ENCODE measurements at regions not wholly inside any gene's neighbourhood (a gene's known extent, or its start where the extent isn't known, plus 50 kb on each side); places are given as distances from the start of the nearest gene placed in this dataset.

GRCh38 chr4:85376285-85376684 lies 98.7 kb upstream of the ARHGAP24 start:
- in situ Hi-C loops (cut with HindIII; ENCODE audit: low sequenced_read_pairs): no loop called here
- DNase-seq (ENCODE audit: low read depth): no peak
- H3K4me3 ChIP-seq (ENCODE audit: low read depth, low read length): no peak overlapping the region
- no peak for TF ChIP-seq CTCF (IDR thresholded peaks at IDR 0.05; ENCODE audit: low read depth, low read length, missing control alignments)

DNA sequence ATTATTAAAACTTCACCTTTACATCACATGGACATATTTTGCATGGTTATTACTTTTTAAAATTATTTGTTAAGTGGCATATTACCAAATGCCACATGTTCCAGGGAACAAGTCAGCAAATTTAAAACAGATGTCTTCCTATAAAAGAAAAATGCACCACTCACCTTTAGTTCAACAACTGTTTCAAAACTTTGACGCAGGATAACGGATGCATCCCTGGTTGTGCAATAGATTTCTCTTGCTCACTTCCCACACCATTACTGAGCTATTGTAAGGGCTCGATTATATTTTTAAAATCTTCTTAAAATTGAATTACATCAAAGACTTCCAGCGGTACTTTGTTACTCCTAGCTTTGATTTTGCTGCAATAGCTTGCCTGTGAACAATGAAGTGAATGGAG lies 93.0 kb upstream of the ARHGAP24 start:
- in situ Hi-C loops (cut with HindIII; ENCODE audit: low sequenced_read_pairs): no loop called here
- DNase-seq (ENCODE audit: low read depth): no peak
- no peak for TF ChIP-seq CTCF (IDR thresholded peaks at IDR 0.05; ENCODE audit: low read depth, low read length, missing control alignments)
- H3K4me3 ChIP-seq (ENCODE audit: low read depth, low read length): no peak overlapping the region

GRCh38 chr4:85391071-85391470 lies 83.9 kb upstream of the ARHGAP24 start:
- in situ Hi-C loops (cut with HindIII; ENCODE audit: low sequenced_read_pairs): no loop called here
- DNase-seq (ENCODE audit: low read depth): no peak
- no peak overlapping the region for H3K4me3 ChIP-seq (ENCODE audit: low read depth, low read length)
- TF ChIP-seq CTCF (IDR thresholded peaks at IDR 0.05; ENCODE audit: low read depth, low read length, missing control alignments): no peak

GRCh38 chr4:85391589-85392410 lies 83.2 kb upstream of the ARHGAP24 start:
- in situ Hi-C loops (cut with HindIII; ENCODE audit: low sequenced_read_pairs): no loop called here
- TF ChIP-seq CTCF (IDR thresholded peaks at IDR 0.05; ENCODE audit: low read depth, low read length, missing control alignments): no peak
- no peak overlapping the region for H3K4me3 ChIP-seq (ENCODE audit: low read depth, low read length)
- no peak for DNase-seq (ENCODE audit: low read depth)

- DNase-seq (ENCODE audit: low read depth): no peak
- in situ Hi-C loops (cut with HindIII; ENCODE audit: low sequenced_read_pairs): no loop called here
- no peak overlapping the region for H3K4me3 ChIP-seq (ENCODE audit: low read depth, low read length)
- TF ChIP-seq CTCF (IDR thresholded peaks at IDR 0.05; ENCODE audit: low read depth, low read length, missing control alignments): no peak
These were observed 81.7 kb upstream of the ARHGAP24 start for GRCh38 chr4:85393201-85393600.

- DNase-seq (ENCODE audit: low read depth): peak; percentile 19
- TF ChIP-seq CTCF (IDR thresholded peaks at IDR 0.05; ENCODE audit: low read depth, low read length, missing control alignments): no peak
- in situ Hi-C loops (cut with HindIII; ENCODE audit: low sequenced_read_pairs): no loop called here
- no peak overlapping the region for H3K4me3 ChIP-seq (ENCODE audit: low read depth, low read length)
These were observed 76.7 kb upstream of the ARHGAP24 start for GRCh38 chr4:85398276-85398675.
